HEK293T (cell line): ENCODE measurements at regions not wholly inside any gene's neighbourhood (a gene's known extent, or its start where the extent isn't known, plus 50 kb on each side); places are given as distances from the start of the nearest gene placed in this dataset.

Experiments used
- CTCF ChIA-PET: fragments of 350-600 bp; formaldehyde crosslinking; extraction: SDS; loops from one replicate; lab custom pipeline; 2021; ENCODE audit warnings: antibody characterized with exemption, inconsistent platforms; lab: Yijun Ruan, JAX
- POLR2A ChIA-PET: fragments of 350-600 bp; formaldehyde crosslinking; extraction: SDS; loops from one replicate; lab custom pipeline; 2020; ENCODE audit warnings: antibody characterized with exemption, inconsistent platforms; lab: Yijun Ruan, JAX
- DNase-seq: peaks from one replicate; pipeline ENCODE4 v3.0.0; 2012; ENCODE audit warnings: mixed read lengths; ENCODE audit errors: extremely low spot score
- ARNT ChIP-seq: fragments of 450-650 bp; IDR thresholded peaks from 2 replicates; pipeline ENCODE4 v1.6.1; 2017; ENCODE audit warnings: mild to moderate bottlenecking
- BHLHE40 ChIP-seq: fragments of 450-650 bp; IDR thresholded peaks from 2 replicates; pipeline ENCODE4 v1.6.1; 2016; ENCODE audit warnings: mild to moderate bottlenecking, moderate library complexity, borderline replicate concordance
- CTBP1 ChIP-seq: fragments of 450-650 bp; IDR thresholded peaks from 2 replicates; pipeline ENCODE4 v1.6.1; 2016; ENCODE audit warnings: borderline replicate concordance
- ELF4 ChIP-seq: fragments of 450-650 bp; IDR thresholded peaks from 2 replicates; pipeline ENCODE4 v1.6.1; 2017; ENCODE audit warnings: antibody characterized with exemption
- FOXA1 ChIP-seq: fragments of 450-650 bp; IDR thresholded peaks from 2 replicates; pipeline ENCODE4 v1.6.1; 2016; ENCODE audit warnings: mild to moderate bottlenecking
- FOXK2 ChIP-seq: fragments of 450-650 bp; IDR thresholded peaks from 2 replicates; pipeline ENCODE4 v1.6.1; 2016; ENCODE audit warnings: mild to moderate bottlenecking
- FOXM1 ChIP-seq: fragments of 450-650 bp; IDR thresholded peaks from 2 replicates; pipeline ENCODE4 v1.6.1; 2017; ENCODE audit warnings: mild to moderate bottlenecking, borderline replicate concordance
- HDGF ChIP-seq: fragments of 450-650 bp; IDR thresholded peaks from 2 replicates; pipeline ENCODE4 v1.6.1; 2017; ENCODE audit warnings: antibody characterized with exemption, borderline replicate concordance
- L3MBTL2 ChIP-seq: fragments of 450-650 bp; conservative IDR thresholded peaks from 2 replicates; pipeline ENCODE4 v1.6.1; 2016; ENCODE audit warnings: mild to moderate bottlenecking
- LEF1 ChIP-seq: fragments of 450-650 bp; IDR thresholded peaks from 2 replicates; pipeline ENCODE4 v1.6.1; 2017; ENCODE audit warnings: mild to moderate bottlenecking, borderline replicate concordance
- NFRKB ChIP-seq: fragments of 450-650 bp; IDR thresholded peaks from 2 replicates; pipeline ENCODE4 v1.6.1; 2016; ENCODE audit warnings: mild to moderate bottlenecking, moderate library complexity
- SP1 ChIP-seq: fragments of 450-650 bp; IDR thresholded peaks from 2 replicates; pipeline ENCODE4 v1.6.1; 2017
- SUZ12 ChIP-seq: fragments of 450-650 bp; IDR thresholded peaks from 2 replicates; pipeline ENCODE4 v1.6.1; 2016; ENCODE audit warnings: mild to moderate bottlenecking
- TARDBP ChIP-seq: fragments of 450-650 bp; IDR thresholded peaks from 2 replicates; pipeline ENCODE4 v1.6.1; 2016
- ZNF384 ChIP-seq: fragments of 450-650 bp; IDR thresholded peaks from 2 replicates; pipeline ENCODE4 v1.6.1; 2016
- TF ChIP-seq, protein P1 (sequence below): fragments of 450-650 bp; IDR thresholded peaks from 2 replicates; pipeline ENCODE4 v1.6.1; 2016

- CTCF ChIA-PET, result no interaction called here
- no peak for TF ChIP-seq FOXK2
- POLR2A ChIA-PET, result no interaction called here
Observed at GRCh38 chr20:59388402-59388801, 88.0 kb downstream of the EDN3 start.

GRCh38 chr20:59390437-59390836 is 90.0 kb downstream of the EDN3 start:
- POLR2A ChIA-PET, result no interaction called here
- TF ChIP-seq CTBP1 (no peak), NFRKB (no peak), HDGF (no peak), SP1 (no peak), ZNF384 (no peak), LEF1 (no peak), ELF4 (no peak), BHLHE40 (no peak), TARDBP (no peak)
- TF ChIP-seq, protein P1, sequence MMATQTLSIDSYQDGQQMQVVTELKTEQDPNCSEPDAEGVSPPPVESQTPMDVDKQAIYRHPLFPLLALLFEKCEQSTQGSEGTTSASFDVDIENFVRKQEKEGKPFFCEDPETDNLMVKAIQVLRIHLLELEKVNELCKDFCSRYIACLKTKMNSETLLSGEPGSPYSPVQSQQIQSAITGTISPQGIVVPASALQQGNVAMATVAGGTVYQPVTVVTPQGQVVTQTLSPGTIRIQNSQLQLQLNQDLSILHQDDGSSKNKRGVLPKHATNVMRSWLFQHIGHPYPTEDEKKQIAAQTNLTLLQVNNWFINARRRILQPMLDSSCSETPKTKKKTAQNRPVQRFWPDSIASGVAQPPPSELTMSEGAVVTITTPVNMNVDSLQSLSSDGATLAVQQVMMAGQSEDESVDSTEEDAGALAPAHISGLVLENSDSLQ, result no peak
- CTCF ChIA-PET, result no interaction called here
- no peak for DNase-seq

More at GRCh38 chr20:59388402-59388801, 88.0 kb downstream of the EDN3 start:
- no peak for DNase-seq

DNA sequence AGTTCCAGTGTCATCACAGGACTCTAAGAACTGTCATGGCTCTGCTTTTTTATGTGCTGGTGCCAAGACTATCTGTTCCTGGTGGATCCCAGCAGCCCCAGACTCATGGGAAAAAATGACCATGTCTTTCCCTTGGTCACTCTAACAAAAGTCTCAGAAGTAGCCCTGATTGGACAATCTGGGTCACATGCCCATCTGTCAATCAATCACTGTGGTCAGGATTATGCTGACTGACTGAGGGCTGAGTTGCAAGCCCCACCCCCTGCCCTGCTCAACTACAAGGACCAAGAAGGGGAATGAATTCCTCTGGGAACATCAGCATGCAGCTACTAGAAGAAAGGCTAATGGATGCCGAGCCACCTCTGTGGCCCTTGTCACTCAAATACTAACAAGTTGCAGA is 91.6 kb downstream of the EDN3 start:
- no peak for DNase-seq
- TF ChIP-seq L3MBTL2 (no peak), FOXK2 (no peak), FOXA1 (no peak), LEF1 (no peak)
- TF ChIP-seq, protein P1, result peak; percentile 67
- POLR2A ChIA-PET, result no interaction called here
- CTCF ChIA-PET, result no interaction called here

GRCh38 chr20:59392736-59393135 is 92.3 kb downstream of the EDN3 start:
- ChIA-PET CTCF (no interaction called here), POLR2A (no interaction called here)
- TF ChIP-seq FOXA1 (no peak), SP1 (no peak), TARDBP (no peak), FOXK2 (no peak), CTBP1 (no peak), ELF4 (no peak), HDGF (no peak), NFRKB (no peak), L3MBTL2 (no peak), BHLHE40 (no peak), FOXM1 (no peak)
- TF ChIP-seq, protein P1, result no peak
- no peak for DNase-seq

DNA sequence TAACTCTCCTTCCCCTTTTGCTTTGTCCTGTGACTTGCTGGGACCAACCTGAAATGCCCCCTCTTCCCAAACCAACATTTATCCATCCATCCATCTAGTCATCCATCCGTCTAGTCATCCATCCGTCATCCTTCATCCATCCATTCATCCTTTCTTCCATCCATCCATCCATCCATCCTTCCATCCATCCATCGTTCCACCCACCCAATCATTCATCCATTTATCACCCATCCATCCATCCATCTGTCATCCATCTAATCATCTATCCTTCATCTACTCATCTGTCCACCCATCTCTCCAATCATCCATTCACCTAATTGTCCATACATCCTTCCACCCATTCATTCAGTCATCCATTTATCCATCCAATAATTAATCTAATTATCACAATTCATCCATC is 92.7 kb downstream of the EDN3 start:
- no peak for DNase-seq
- no peak for TF ChIP-seq BHLHE40
- ChIA-PET CTCF (interaction anchor here (1.5 kb wide), 1 partner anchor 170 kb away, joined by 5 read pairs; no protein-coding TSS in a partner anchor), POLR2A (no interaction called here)

GRCh38 chr20:59395729-59396128 is 95.3 kb downstream of the EDN3 start:
- DNase-seq, result no peak
- POLR2A ChIA-PET, result no interaction called here
- CTCF ChIA-PET, result no interaction called here
- TF ChIP-seq NFRKB (no peak), CTBP1 (no peak), L3MBTL2 (no peak), FOXM1 (no peak), ELF4 (no peak), SUZ12 (no peak)

DNA sequence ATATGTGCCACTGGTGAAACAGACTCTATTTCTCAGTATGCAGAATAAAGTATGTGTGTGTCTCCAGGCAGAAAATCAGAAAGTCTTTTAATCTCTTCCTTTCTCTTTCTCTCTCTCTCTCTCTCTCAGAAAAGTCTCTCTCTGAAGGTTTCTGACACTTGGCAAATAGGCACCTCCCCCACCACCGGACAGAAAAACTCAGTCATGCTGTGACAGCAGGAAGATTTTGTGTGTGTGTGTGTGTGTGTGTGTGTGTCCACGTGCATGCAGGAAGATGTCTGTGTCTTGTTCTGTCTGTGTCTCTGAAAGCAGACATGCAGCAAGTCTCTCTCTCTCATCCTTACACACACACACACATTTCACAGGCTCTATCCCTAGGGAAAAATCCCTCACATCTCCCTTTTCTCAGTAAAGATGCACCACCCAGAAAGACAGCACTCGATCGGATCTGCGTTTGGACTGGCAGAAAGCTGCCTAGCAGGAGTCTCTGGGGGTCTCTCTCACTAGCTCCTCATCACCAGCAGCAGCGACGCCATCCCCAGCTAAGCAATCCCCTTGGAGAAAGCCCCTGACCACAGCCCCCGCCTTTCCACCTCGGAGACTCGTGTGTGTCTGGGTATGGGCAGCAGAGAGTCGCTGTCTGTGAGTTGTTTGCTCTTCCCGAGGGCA is 98.3 kb downstream of the EDN3 start:
- ChIA-PET CTCF (no interaction called here), POLR2A (no interaction called here)

More for the DNA sequence above, 98.3 kb downstream of the EDN3 start:
- DNase-seq, result no peak
- TF ChIP-seq ARNT (no peak), TARDBP (no peak), L3MBTL2 (no peak), FOXA1 (no peak), SP1 (no peak), HDGF (no peak), ELF4 (no peak), FOXK2 (no peak), NFRKB (no peak), SUZ12 (no peak), LEF1 (no peak), FOXM1 (no peak), BHLHE40 (no peak)
- TF ChIP-seq, protein P1, result no peak
